Endothelial cell of umbilical vein (primary cell): ENCODE measurements at regions not wholly inside any gene's neighbourhood (a gene's known extent, or its start where the extent isn't known, plus 50 kb on each side); places are given as distances from the start of the nearest gene placed in this dataset.

Experiments used
- CTCF ChIP-seq, 2 donors: IDR thresholded peaks; 1 replicate in 1 of 2; 2 replicates in 1 of 2; pipeline ENCODE4 v1.5.1; 2011; ENCODE audit warnings: low read length in 2 of 2, mild to moderate bottlenecking in 2 of 2, moderate library complexity in 2 of 2, control low read depth in 1 of 2, inconsistent platforms in 1 of 2, low read depth in 1 of 2; ENCODE audit not compliant: insufficient read depth in 1 of 2; ENCODE audit errors: extremely low read depth in 1 of 2
- MAX ChIP-seq: IDR thresholded peaks from 2 replicates; pipeline ENCODE4 v1.6.1; 2011; ENCODE audit not compliant: insufficient read depth, insufficient read length

GRCh38 chr7:26560526-26561256 is 269.0 kb downstream of the SNX10 start:
- TF ChIP-seq CTCF (IDR thresholded peaks at IDR 0.05; ENCODE audit: extremely low read depth in 1 of 2, insufficient read depth in 1 of 2, low read depth in 1 of 2, low read length in 2 of 2) (no peak), MAX (no peak)
